GM12872 (cell line): ENCODE measurements at regions not wholly inside any gene's neighbourhood (a gene's known extent, or its start where the extent isn't known, plus 50 kb on each side); places are given as distances from the start of the nearest gene placed in this dataset.

Experiments used
- CTCF ChIP-seq: IDR thresholded peaks from 3 replicates; pipeline ENCODE4 v1.5.1; 2011; ENCODE audit warnings: low read depth, mild to moderate bottlenecking, low read length, moderate library complexity; ENCODE audit not compliant: insufficient read depth

GRCh38 chr6:141598487-141598886 is 534.2 kb upstream of the GJE1 start:
- no peak for TF ChIP-seq CTCF

- no peak for TF ChIP-seq CTCF
These were observed 537.9 kb upstream of the GJE1 start for GRCh38 chr6:141594874-141595273.

GRCh38 chr6:141593311-141593710 is 539.4 kb upstream of the GJE1 start:
- TF ChIP-seq CTCF, result no peak

- no peak for TF ChIP-seq CTCF
These were observed 545.1 kb upstream of the GJE1 start for GRCh38 chr6:141587482-141588266.

- TF ChIP-seq CTCF, result no peak
These were observed 551.7 kb upstream of the GJE1 start for GRCh38 chr6:141580988-141581552.

- no peak for TF ChIP-seq CTCF
These were observed 552.6 kb upstream of the GJE1 start for GRCh38 chr6:141580131-141580530.

- TF ChIP-seq CTCF, result no peak
These were observed 556.0 kb upstream of the GJE1 start for GRCh38 chr6:141576751-141577150.
